Liver (tissue), 8 donors: ENCODE measurements at regions not wholly inside any gene's neighbourhood (a gene's known extent, or its start where the extent isn't known, plus 50 kb on each side); places are given as distances from the start of the nearest gene placed in this dataset.

Experiments used
- DNase-seq: peaks from one replicate; pipeline ENCODE4 v3.0.0-alpha.2; 2017; ENCODE audit warnings: low spot score
- H3K27ac ChIP-seq, 2 donors: one replicate each; pipeline ENCODE4 v1.7.0; 2013; ENCODE audit warnings: inconsistent platforms in 2 of 2, low read length in 2 of 2, control low read depth in 1 of 2, low read depth in 1 of 2, mild to moderate bottlenecking in 1 of 2
- H3K27me3 ChIP-seq, 4 donors: one replicate each; pipeline versions ENCODE4 v1.6.1 to v1.7.0; 2013; ENCODE audit warnings: low read length in 3 of 4, inconsistent platforms in 1 of 4, mild to moderate bottlenecking in 1 of 4, moderate library complexity in 1 of 4; ENCODE audit not compliant: control insufficient read depth in 4 of 4, insufficient read depth in 4 of 4
- H3K36me3 ChIP-seq, 4 donors: one replicate each; pipeline versions ENCODE4 v1.6.1 to v1.7.0; 2013; ENCODE audit warnings: low read length in 3 of 4, mild to moderate bottlenecking in 3 of 4, low read depth in 1 of 4, moderate library complexity in 1 of 4; ENCODE audit not compliant: control insufficient read depth in 4 of 4, insufficient read depth in 3 of 4
- H3K4me1 ChIP-seq, 4 donors: one replicate each; pipeline versions ENCODE4 v1.6.1 to v1.7.0; 2013; ENCODE audit warnings: low read length in 3 of 4, mild to moderate bottlenecking in 3 of 4, moderate library complexity in 1 of 4; ENCODE audit not compliant: control insufficient read depth in 4 of 4, insufficient read depth in 4 of 4
- H3K4me3 ChIP-seq, 3 donors: one replicate each; pipeline versions ENCODE4 v1.6.1 to v1.7.0; 2013; ENCODE audit warnings: low read length in 3 of 3, control low read depth in 1 of 3, low read depth in 1 of 3, mild to moderate bottlenecking in 1 of 3
- H3K9ac ChIP-seq, 2 donors: one replicate each; pipeline ENCODE4 v1.7.0; 2013; ENCODE audit warnings: low read length in 2 of 2, mild to moderate bottlenecking in 2 of 2, moderate library complexity in 2 of 2, control low read depth in 1 of 2, low read depth in 1 of 2
- H3K9me3 ChIP-seq, 4 donors: one replicate each; pipeline versions ENCODE4 v1.6.1 to v1.7.0; 2013; ENCODE audit warnings: low read length in 3 of 4; ENCODE audit not compliant: control insufficient read depth in 4 of 4
- EGR1 ChIP-seq, 2 donors: IDR thresholded peaks; 2 replicates each; pipeline ENCODE4 v1.6.1; 2016 to 2018; ENCODE audit warnings: antibody characterized with exemption in 2 of 2, low read depth in 2 of 2
- FOXA1 ChIP-seq: IDR thresholded peaks from 2 replicates; pipeline ENCODE4 v1.6.1; 2016; ENCODE audit warnings: antibody characterized with exemption
- FOXA2 ChIP-seq: IDR thresholded peaks from 2 replicates; pipeline ENCODE4 v1.6.1; 2016; ENCODE audit warnings: antibody characterized with exemption
- GABPA ChIP-seq, 2 donors: IDR thresholded peaks in 1 of 2; conservative IDR thresholded peaks in 1 of 2; 2 replicates each; pipeline ENCODE4 v1.6.1; 2016; ENCODE audit warnings: antibody characterized with exemption in 2 of 2, mild to moderate bottlenecking in 1 of 2, moderate library complexity in 1 of 2
- HNF4A ChIP-seq, 2 donors: conservative IDR thresholded peaks; 2 replicates each; pipeline ENCODE4 v1.6.1; 2016; ENCODE audit warnings: antibody characterized with exemption in 2 of 2, mild to moderate bottlenecking in 2 of 2
- HNF4G ChIP-seq: IDR thresholded peaks from 2 replicates; pipeline ENCODE4 v1.6.1; 2016; ENCODE audit warnings: antibody characterized with exemption
- JUND ChIP-seq, 2 donors: IDR thresholded peaks; 2 replicates each; pipeline ENCODE4 v1.6.1; 2016; ENCODE audit warnings: antibody characterized with exemption in 2 of 2
- NR2F2 ChIP-seq: IDR thresholded peaks from 2 replicates; pipeline ENCODE4 v1.6.1; 2016; ENCODE audit warnings: antibody characterized with exemption
- RAD21 ChIP-seq, 2 donors: IDR thresholded peaks; 2 replicates each; pipeline ENCODE4 v1.6.1; 2016; ENCODE audit warnings: antibody characterized with exemption in 2 of 2, mild to moderate bottlenecking in 2 of 2
- SP1 ChIP-seq: IDR thresholded peaks from 2 replicates; pipeline ENCODE4 v1.6.1; 2018; ENCODE audit warnings: antibody characterized with exemption, mild to moderate bottlenecking
- TAF1 ChIP-seq: conservative IDR thresholded peaks from 2 replicates; pipeline ENCODE4 v1.6.1; 2016; ENCODE audit warnings: antibody characterized with exemption, mild to moderate bottlenecking
- YY1 ChIP-seq: IDR thresholded peaks from 2 replicates; pipeline ENCODE4 v1.6.1; 2016; ENCODE audit warnings: antibody characterized with exemption, mild to moderate bottlenecking
- WGBS: extraction: QIAGEN DNeasy Blood & Tissue Kit; methylation state at CpG from one replicate; pipeline ENCODE4 v1.1.7; 2013; 5-methylcytosine and 5-hydroxymethylcytosine counted together
- TF ChIP-seq, protein P1 (sequence below): fragments of 150-350 bp; IDR thresholded peaks from 2 replicates; pipeline ENCODE4 v1.5.1; 2017; ENCODE audit warnings: improper control_type of control experiment, low read depth, low read length; ENCODE audit not compliant: missing input control
- TF ChIP-seq, protein P2 (sequence below): IDR thresholded peaks from 2 replicates; pipeline ENCODE4 v1.6.1; 2016; ENCODE audit warnings: antibody characterized with exemption, mild to moderate bottlenecking
- TF ChIP-seq, protein P3 (sequence below): IDR thresholded peaks from 2 replicates; pipeline ENCODE4 v1.6.1; 2016; ENCODE audit warnings: antibody characterized with exemption
- TF ChIP-seq, protein P4 (sequence below): IDR thresholded peaks from 2 replicates; pipeline ENCODE4 v1.6.1; 2016; ENCODE audit warnings: antibody characterized with exemption
- TF ChIP-seq, protein P5 (sequence below): IDR thresholded peaks from 2 replicates; pipeline ENCODE4 v1.6.1; 2016; ENCODE audit warnings: antibody characterized with exemption
- donor health status: healthy.
- donor health status: healthy.
- donor health status: healthy.
- donor health status: healthy.
- donor health status: healthy.

DNA sequence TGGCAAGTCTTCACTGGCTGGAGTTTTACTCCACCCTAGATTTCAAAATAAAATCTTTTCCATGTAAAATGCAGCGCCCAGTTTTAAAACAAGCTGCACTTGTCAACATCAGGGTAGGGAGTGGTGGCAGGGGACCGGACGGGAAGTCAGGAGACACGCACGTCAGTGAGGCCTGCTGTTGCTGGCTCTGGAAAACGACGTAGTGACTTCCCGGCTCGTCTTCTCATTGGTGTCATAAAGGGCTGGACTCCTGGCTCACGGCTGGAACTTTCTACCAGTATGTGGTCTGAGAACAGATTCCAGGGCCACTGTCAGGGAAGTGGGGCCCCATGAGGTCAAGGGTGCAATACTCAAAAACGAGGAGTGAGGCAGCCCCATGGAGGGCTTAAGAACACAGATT, 64.2 kb upstream of the FOXN3 start:
- DNase-seq: no peak

DNA sequence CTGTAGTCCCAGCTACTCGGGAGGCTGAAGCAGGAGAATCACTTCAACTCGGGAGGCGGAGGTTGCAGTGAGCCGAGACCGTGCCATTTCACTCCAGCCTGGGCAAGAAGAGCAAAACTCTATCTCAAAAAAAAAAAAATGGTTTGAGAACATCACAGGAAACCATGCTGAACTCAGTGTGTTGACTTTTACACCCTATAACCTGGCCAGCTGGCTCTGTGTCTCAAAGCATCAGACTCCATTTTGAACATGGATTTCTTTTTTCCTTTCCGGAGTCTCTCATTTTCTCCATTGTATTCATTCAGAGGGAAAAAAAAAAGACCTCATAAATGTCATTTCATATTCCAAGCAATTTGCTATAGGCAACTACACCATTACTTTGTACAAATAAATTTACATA, 63.2 kb upstream of the FOXN3 start:
- no peak for DNase-seq
- Histone ChIP-seq H3K9ac (no peak overlapping the region), H3K36me3 (peaks cover 0 to under 1% (median 0%) of the 10 kb centered on the region in 4 donors), H3K4me3 (no peak overlapping the region), H3K4me1 (no peaks in the 10 kb centered on the region), H3K27ac (no peak overlapping the region), H3K9me3 (no peaks in the 10 kb centered on the region), H3K27me3 (no peaks in the 10 kb centered on the region)
- TF ChIP-seq YY1: no peak
- no peak for TF ChIP-seq FOXA1
- TF ChIP-seq GABPA (IDR thresholded peaks at IDR 0.05 in 1 of 2, conservative IDR thresholded peaks at IDR 0.05 in 1 of 2): no peak
- TF ChIP-seq NR2F2: no peak
- TF ChIP-seq, protein P1, sequence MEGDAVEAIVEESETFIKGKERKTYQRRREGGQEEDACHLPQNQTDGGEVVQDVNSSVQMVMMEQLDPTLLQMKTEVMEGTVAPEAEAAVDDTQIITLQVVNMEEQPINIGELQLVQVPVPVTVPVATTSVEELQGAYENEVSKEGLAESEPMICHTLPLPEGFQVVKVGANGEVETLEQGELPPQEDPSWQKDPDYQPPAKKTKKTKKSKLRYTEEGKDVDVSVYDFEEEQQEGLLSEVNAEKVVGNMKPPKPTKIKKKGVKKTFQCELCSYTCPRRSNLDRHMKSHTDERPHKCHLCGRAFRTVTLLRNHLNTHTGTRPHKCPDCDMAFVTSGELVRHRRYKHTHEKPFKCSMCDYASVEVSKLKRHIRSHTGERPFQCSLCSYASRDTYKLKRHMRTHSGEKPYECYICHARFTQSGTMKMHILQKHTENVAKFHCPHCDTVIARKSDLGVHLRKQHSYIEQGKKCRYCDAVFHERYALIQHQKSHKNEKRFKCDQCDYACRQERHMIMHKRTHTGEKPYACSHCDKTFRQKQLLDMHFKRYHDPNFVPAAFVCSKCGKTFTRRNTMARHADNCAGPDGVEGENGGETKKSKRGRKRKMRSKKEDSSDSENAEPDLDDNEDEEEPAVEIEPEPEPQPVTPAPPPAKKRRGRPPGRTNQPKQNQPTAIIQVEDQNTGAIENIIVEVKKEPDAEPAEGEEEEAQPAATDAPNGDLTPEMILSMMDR: no peak
- TF ChIP-seq, protein P2, sequence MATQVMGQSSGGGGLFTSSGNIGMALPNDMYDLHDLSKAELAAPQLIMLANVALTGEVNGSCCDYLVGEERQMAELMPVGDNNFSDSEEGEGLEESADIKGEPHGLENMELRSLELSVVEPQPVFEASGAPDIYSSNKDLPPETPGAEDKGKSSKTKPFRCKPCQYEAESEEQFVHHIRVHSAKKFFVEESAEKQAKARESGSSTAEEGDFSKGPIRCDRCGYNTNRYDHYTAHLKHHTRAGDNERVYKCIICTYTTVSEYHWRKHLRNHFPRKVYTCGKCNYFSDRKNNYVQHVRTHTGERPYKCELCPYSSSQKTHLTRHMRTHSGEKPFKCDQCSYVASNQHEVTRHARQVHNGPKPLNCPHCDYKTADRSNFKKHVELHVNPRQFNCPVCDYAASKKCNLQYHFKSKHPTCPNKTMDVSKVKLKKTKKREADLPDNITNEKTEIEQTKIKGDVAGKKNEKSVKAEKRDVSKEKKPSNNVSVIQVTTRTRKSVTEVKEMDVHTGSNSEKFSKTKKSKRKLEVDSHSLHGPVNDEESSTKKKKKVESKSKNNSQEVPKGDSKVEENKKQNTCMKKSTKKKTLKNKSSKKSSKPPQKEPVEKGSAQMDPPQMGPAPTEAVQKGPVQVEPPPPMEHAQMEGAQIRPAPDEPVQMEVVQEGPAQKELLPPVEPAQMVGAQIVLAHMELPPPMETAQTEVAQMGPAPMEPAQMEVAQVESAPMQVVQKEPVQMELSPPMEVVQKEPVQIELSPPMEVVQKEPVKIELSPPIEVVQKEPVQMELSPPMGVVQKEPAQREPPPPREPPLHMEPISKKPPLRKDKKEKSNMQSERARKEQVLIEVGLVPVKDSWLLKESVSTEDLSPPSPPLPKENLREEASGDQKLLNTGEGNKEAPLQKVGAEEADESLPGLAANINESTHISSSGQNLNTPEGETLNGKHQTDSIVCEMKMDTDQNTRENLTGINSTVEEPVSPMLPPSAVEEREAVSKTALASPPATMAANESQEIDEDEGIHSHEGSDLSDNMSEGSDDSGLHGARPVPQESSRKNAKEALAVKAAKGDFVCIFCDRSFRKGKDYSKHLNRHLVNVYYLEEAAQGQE: no peak
- no peak for TF ChIP-seq FOXA2
- TF ChIP-seq JUND (IDR thresholded peaks at IDR 0.05): no peak
- TF ChIP-seq, protein P3, sequence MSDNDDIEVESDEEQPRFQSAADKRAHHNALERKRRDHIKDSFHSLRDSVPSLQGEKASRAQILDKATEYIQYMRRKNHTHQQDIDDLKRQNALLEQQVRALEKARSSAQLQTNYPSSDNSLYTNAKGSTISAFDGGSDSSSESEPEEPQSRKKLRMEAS: no peak
- TF ChIP-seq, protein P4, sequence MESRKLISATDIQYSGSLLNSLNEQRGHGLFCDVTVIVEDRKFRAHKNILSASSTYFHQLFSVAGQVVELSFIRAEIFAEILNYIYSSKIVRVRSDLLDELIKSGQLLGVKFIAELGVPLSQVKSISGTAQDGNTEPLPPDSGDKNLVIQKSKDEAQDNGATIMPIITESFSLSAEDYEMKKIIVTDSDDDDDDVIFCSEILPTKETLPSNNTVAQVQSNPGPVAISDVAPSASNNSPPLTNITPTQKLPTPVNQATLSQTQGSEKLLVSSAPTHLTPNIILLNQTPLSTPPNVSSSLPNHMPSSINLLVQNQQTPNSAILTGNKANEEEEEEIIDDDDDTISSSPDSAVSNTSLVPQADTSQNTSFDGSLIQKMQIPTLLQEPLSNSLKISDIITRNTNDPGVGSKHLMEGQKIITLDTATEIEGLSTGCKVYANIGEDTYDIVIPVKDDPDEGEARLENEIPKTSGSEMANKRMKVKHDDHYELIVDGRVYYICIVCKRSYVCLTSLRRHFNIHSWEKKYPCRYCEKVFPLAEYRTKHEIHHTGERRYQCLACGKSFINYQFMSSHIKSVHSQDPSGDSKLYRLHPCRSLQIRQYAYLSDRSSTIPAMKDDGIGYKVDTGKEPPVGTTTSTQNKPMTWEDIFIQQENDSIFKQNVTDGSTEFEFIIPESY: no peak
- 96% methylated on average over 6 of the region's 6 CpGs for WGBS

More for the DNA sequence above, 64.2 kb upstream of the FOXN3 start:
- WGBS: 91% methylated on average over 11 of the region's 11 CpGs
- H3K36me3 ChIP-seq: peaks cover 0 to 2% (median 0%) of the 10 kb centered on the region in 4 donors
- H3K4me1 ChIP-seq: no peaks in the 10 kb centered on the region
- TF ChIP-seq RAD21 (IDR thresholded peaks at IDR 0.05): no peak
- no peak for TF ChIP-seq HNF4A (conservative IDR thresholded peaks at IDR 0.05)
- TF ChIP-seq TAF1: no peak
- no peak for TF ChIP-seq YY1
- TF ChIP-seq JUND (IDR thresholded peaks at IDR 0.05): no peak
- TF ChIP-seq EGR1 (IDR thresholded peaks at IDR 0.05; ENCODE audit: low read depth in 2 of 2): no peak
- TF ChIP-seq, protein P4: no peak
- TF ChIP-seq, protein P5, sequence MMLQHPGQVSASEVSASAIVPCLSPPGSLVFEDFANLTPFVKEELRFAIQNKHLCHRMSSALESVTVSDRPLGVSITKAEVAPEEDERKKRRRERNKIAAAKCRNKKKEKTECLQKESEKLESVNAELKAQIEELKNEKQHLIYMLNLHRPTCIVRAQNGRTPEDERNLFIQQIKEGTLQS: no peak
- no peak for TF ChIP-seq FOXA2
- no peak for TF ChIP-seq NR2F2
- no peak for TF ChIP-seq SP1
- no peak for TF ChIP-seq HNF4G
- TF ChIP-seq, protein P2: no peak
- H3K9me3 ChIP-seq: no peaks in the 10 kb centered on the region
- no peaks in the 10 kb centered on the region for H3K27me3 ChIP-seq
- H3K9ac ChIP-seq: no peak overlapping the region
- H3K27ac ChIP-seq: no peak overlapping the region
- H3K4me3 ChIP-seq: no peak overlapping the region
